H1 (cell line): ENCODE measurements at regions not wholly inside any gene's neighbourhood (a gene's known extent, or its start where the extent isn't known, plus 50 kb on each side); places are given as distances from the start of the nearest gene placed in this dataset.

ENCODE experiments used
- CTCF ChIA-PET: fragments of 300-600 bp; sonication (Branson Sonifier 250); formaldehyde crosslinking; loops from one replicate; lab custom pipeline; 2021; ENCODE audit not compliant: partially characterized antibody; lab: Charles Lee
- POLR2A ChIA-PET: fragments of 300-600 bp; sonication (Branson Sonifier 250); formaldehyde crosslinking; loops from one replicate; lab custom pipeline; 2021; ENCODE audit warnings: inconsistent platforms; ENCODE audit not compliant: partially characterized antibody; lab: Charles Lee
- DNase-seq, 2 experiments: peaks; one replicate each; pipeline versions ENCODE4 v3.0.0 to v3.0.0-alpha.2; 2010 to 2022; ENCODE audit warnings: low spot score in 2 of 2, low read depth in 1 of 2, mixed read lengths in 1 of 2
- FAIRE-seq: peaks from 2 replicates; lab custom pipeline; 2011; peaks lifted over from hg19 to GRCh38; lab: Jason Lieb, UNC
- H2AFZ ChIP-seq: 2 replicates; pipeline ENCODE4 v1.8.1; 2012; ENCODE audit warnings: low read length, inconsistent platforms
- H2AK5ac ChIP-seq: 2 replicates; pipeline ENCODE4 v1.6.1; 2013; ENCODE audit warnings: low read depth, low read length
- H2BK120ac ChIP-seq: replicated peaks from 2 replicates; pipeline ENCODE3; 2013; ENCODE audit warnings: low read depth, low read length, inconsistent platforms
- H2BK12ac ChIP-seq: 2 replicates; pipeline ENCODE4 v1.6.1; 2013; ENCODE audit warnings: low read depth, low read length
- H2BK15ac ChIP-seq: 2 replicates; pipeline ENCODE4 v1.6.1; 2013; ENCODE audit warnings: low read length
- H2BK20ac ChIP-seq: 2 replicates; pipeline ENCODE4 v1.6.1; 2013; ENCODE audit warnings: low read length
- H2BK5ac ChIP-seq: 2 replicates; pipeline ENCODE4 v1.6.1; 2013; ENCODE audit warnings: low read depth, low read length
- H3K14ac ChIP-seq: 2 replicates; pipeline ENCODE4 v1.6.1; 2013; ENCODE audit warnings: inconsistent platforms; ENCODE audit not compliant: insufficient read length
- H3K18ac ChIP-seq: 2 replicates; pipeline ENCODE4 v1.6.1; 2013; ENCODE audit warnings: low read length; ENCODE audit errors: extremely low read depth
- H3K23ac ChIP-seq: 2 replicates; pipeline ENCODE4 v1.6.1; 2013; ENCODE audit warnings: inconsistent platforms; ENCODE audit not compliant: insufficient read length
- H3K23me2 ChIP-seq: 2 replicates; pipeline ENCODE4 v1.6.1; 2013; ENCODE audit warnings: low read depth, low read length
- H3K27ac ChIP-seq: 2 replicates; pipeline ENCODE4 v1.6.1; 2011; ENCODE audit warnings: low read depth, low read length, inconsistent platforms
- H3K27me3 ChIP-seq, 4 experiments: replicated peaks in 1 of 4; 1 replicate in 1 of 4; 2 replicates in 3 of 4; pipeline versions ENCODE4 v1.6.1 to v1.8.1; 2011 to 2013; ENCODE audit warnings: low read length in 3 of 4, mild to moderate bottlenecking in 3 of 4, inconsistent platforms in 2 of 4, mixed read lengths in 2 of 4, moderate library complexity in 1 of 4; ENCODE audit not compliant: control insufficient read depth in 3 of 4, insufficient read depth in 3 of 4; ENCODE audit errors: extremely low read depth in 1 of 4
- H3K36me3 ChIP-seq, 4 experiments: 2 replicates each; pipeline versions ENCODE4 v1.6.1 to v1.8.1; 2011 to 2013; ENCODE audit warnings: mild to moderate bottlenecking in 4 of 4, low read length in 3 of 4, moderate library complexity in 2 of 4, control low read depth in 1 of 4, inconsistent platforms in 1 of 4; ENCODE audit not compliant: insufficient read depth in 4 of 4, control insufficient read depth in 2 of 4
- H3K4ac ChIP-seq: replicated peaks from 2 replicates; pipeline ENCODE3; 2013; ENCODE audit warnings: low read length, low read depth, mixed read lengths, inconsistent platforms; ENCODE audit not compliant: insufficient read length
- H3K4me1 ChIP-seq, 4 experiments: replicated peaks in 1 of 4; 1 replicate in 1 of 4; 2 replicates in 3 of 4; pipeline versions ENCODE4 v1.6.1 to v1.8.1; 2011 to 2013; ENCODE audit warnings: low read length in 3 of 4, inconsistent platforms in 2 of 4, mixed read lengths in 1 of 4; ENCODE audit not compliant: insufficient read depth in 4 of 4, control insufficient read depth in 3 of 4
- H3K4me2 ChIP-seq, 2 experiments: 2 replicates each; pipeline versions ENCODE4 v1.6.1 to v1.8.1; 2011 to 2013; ENCODE audit warnings: low read depth in 2 of 2, low read length in 2 of 2, control low read depth in 1 of 2, inconsistent platforms in 1 of 2, mild to moderate bottlenecking in 1 of 2; ENCODE audit not compliant: insufficient read depth in 1 of 2
- H3K4me3 ChIP-seq, 4 experiments: fragments of 200-600, 300-600 bp in 1 of 4; sonication (generic), shearing (Covaris generic), sonication (Bioruptor Twin) in 1 of 4; 2 replicates each; pipeline versions ENCODE4 v1.5.1 to v1.8.1; 2011 to 2016; ENCODE audit warnings: low read length in 4 of 4, low read depth in 3 of 4, control low read depth in 2 of 4, inconsistent platforms in 2 of 4, mild to moderate bottlenecking in 2 of 4, mixed read lengths in 1 of 4, moderate library complexity in 1 of 4; ENCODE audit not compliant: insufficient read depth in 2 of 4; ENCODE audit errors: extremely low read depth in 1 of 4
- H3K56ac ChIP-seq: replicated peaks from 2 replicates; pipeline ENCODE3; 2013; ENCODE audit warnings: low read depth, mild to moderate bottlenecking, mixed read lengths, low read length, inconsistent platforms; ENCODE audit not compliant: insufficient read length
- H3K79me1 ChIP-seq: 2 replicates; pipeline ENCODE4 v1.6.1; 2013; ENCODE audit warnings: low read depth, low read length, control low read depth
- H3K79me2 ChIP-seq, 2 experiments: 2 replicates each; pipeline versions ENCODE4 v1.6.1 to v1.8.1; 2012 to 2013; ENCODE audit warnings: low read length in 2 of 2, mild to moderate bottlenecking in 2 of 2, inconsistent platforms in 1 of 2; ENCODE audit not compliant: insufficient read depth in 2 of 2, control insufficient read depth in 1 of 2
- H3K9ac ChIP-seq, 4 experiments: replicated peaks in 1 of 4; 1 replicate in 1 of 4; 2 replicates in 3 of 4; pipeline versions ENCODE4 v1.6.1 to v1.8.1; 2011 to 2013; ENCODE audit warnings: low read depth in 3 of 4, low read length in 3 of 4, control low read depth in 2 of 4, mild to moderate bottlenecking in 2 of 4, moderate library complexity in 2 of 4, inconsistent platforms in 1 of 4; ENCODE audit errors: extremely low read depth in 1 of 4
- H3K9me3 ChIP-seq, 2 experiments: 2 replicates each; pipeline versions ENCODE4 v1.6.1 to v1.8.1; 2012 to 2013; ENCODE audit warnings: mild to moderate bottlenecking in 2 of 2, moderate library complexity in 2 of 2, control low read depth in 1 of 2, inconsistent platforms in 1 of 2, low read depth in 1 of 2, low read length in 1 of 2, mixed read lengths in 1 of 2; ENCODE audit not compliant: insufficient read depth in 2 of 2
- H4K20me1 ChIP-seq, 2 experiments: replicated peaks in 1 of 2; 2 replicates each; pipeline versions ENCODE3 to v1.8.1; 2011 to 2013; ENCODE audit warnings: inconsistent platforms in 2 of 2, low read length in 2 of 2, mild to moderate bottlenecking in 1 of 2; ENCODE audit not compliant: insufficient read depth in 2 of 2, control insufficient read depth in 1 of 2
- H4K5ac ChIP-seq: 2 replicates; pipeline ENCODE4 v1.6.1; 2013; ENCODE audit warnings: low read length, low read depth, mixed read lengths, inconsistent platforms; ENCODE audit not compliant: insufficient read length
- H4K8ac ChIP-seq: 2 replicates; pipeline ENCODE4 v1.8.0; 2013; ENCODE audit warnings: mild to moderate bottlenecking, moderate library complexity, low read length, inconsistent platforms; ENCODE audit not compliant: insufficient read depth; ENCODE audit errors: extremely low read depth
- H4K91ac ChIP-seq: replicated peaks from 2 replicates; pipeline ENCODE3; 2013; ENCODE audit warnings: low read length, mixed read lengths, inconsistent platforms; ENCODE audit not compliant: insufficient read length
- ATF3 ChIP-seq: IDR thresholded peaks from 2 replicates; pipeline ENCODE4 v1.6.1; 2011; ENCODE audit warnings: low read depth, mild to moderate bottlenecking, low read length; ENCODE audit not compliant: insufficient read depth
- BRCA1 ChIP-seq: IDR thresholded peaks from 2 replicates; pipeline ENCODE4 v1.6.1; 2012; ENCODE audit warnings: low read depth, low read length, improper control_type of control experiment
- CHD2 ChIP-seq: IDR thresholded peaks from 2 replicates; pipeline ENCODE4 v1.6.1; 2012; ENCODE audit warnings: low read length, improper control_type of control experiment
- CTBP2 ChIP-seq: IDR thresholded peaks from 2 replicates; pipeline ENCODE4 v1.7.0; 2011; ENCODE audit warnings: borderline replicate concordance, mild to moderate bottlenecking, moderate library complexity, mixed read lengths, low read length; ENCODE audit not compliant: insufficient read depth, insufficient read length
- E2F6 ChIP-seq: IDR thresholded peaks from 2 replicates; pipeline ENCODE4 v1.6.1; 2012; ENCODE audit warnings: inconsistent platforms
- EGR1 ChIP-seq: IDR thresholded peaks from 2 replicates; pipeline ENCODE4 v1.6.1; 2011; ENCODE audit warnings: low read depth, low read length, borderline replicate concordance
- FOSL1 ChIP-seq: IDR thresholded peaks from 2 replicates; pipeline ENCODE4 v1.6.1; 2011; ENCODE audit warnings: mild to moderate bottlenecking, low read depth, low read length, moderate library complexity; ENCODE audit not compliant: insufficient read depth
- KDM4A ChIP-seq: IDR thresholded peaks from one replicate; pipeline ENCODE4 v1.7.1; 2012; ENCODE audit warnings: low read depth, mild to moderate bottlenecking, moderate library complexity, low read length, inconsistent platforms; ENCODE audit not compliant: severe bottlenecking
- MAX ChIP-seq: IDR thresholded peaks from 2 replicates; pipeline ENCODE4 v1.6.1; 2012; ENCODE audit warnings: inconsistent platforms
- PHF8 ChIP-seq: fragments of 200-600 bp; sonication (generic); conservative IDR thresholded peaks from 2 replicates; pipeline ENCODE4 v1.7.1; 2012; ENCODE audit warnings: low read depth, mild to moderate bottlenecking, inconsistent platforms, low read length, moderate library complexity
- POU5F1 ChIP-seq: IDR thresholded peaks from 2 replicates; pipeline ENCODE4 v1.6.1; 2011; ENCODE audit warnings: low read depth, mild to moderate bottlenecking, low read length, moderate library complexity
- SIRT6 ChIP-seq: IDR thresholded peaks from one replicate; pipeline ENCODE4 v1.7.1; 2012; ENCODE audit warnings: low read length, inconsistent platforms
- SP4 ChIP-seq: IDR thresholded peaks from 2 replicates; pipeline ENCODE4 v1.6.1; 2012; ENCODE audit warnings: low read length, inconsistent platforms
- ZNF274 ChIP-seq: IDR thresholded peaks from 2 replicates; pipeline ENCODE4 v1.7.0; 2012; ENCODE audit warnings: low read length, borderline replicate concordance; ENCODE audit errors: extremely low read depth

GRCh38 chr4:116878280-116878679 is 207.1 kb downstream of the TRAM1L1 start:
- Histone ChIP-seq H3K4me1 (no peaks in the 10 kb centered on the region), H3K9ac (no peak overlapping the region), H3K27ac (no peak overlapping the region), H4K20me1 (no peaks in the 10 kb centered on the region), H2BK15ac (no peak overlapping the region), H3K79me1 (no peaks in the 10 kb centered on the region), H3K23me2 (no peaks in the 10 kb centered on the region), H3K4me3 (no peak overlapping the region), H3K79me2 (no peaks in the 10 kb centered on the region), H2BK12ac (no peak overlapping the region), H3K18ac (no peak overlapping the region), H3K4me2 (no peak overlapping the region), H2AFZ (no peak overlapping the region), H4K91ac (no peak overlapping the region), H3K27me3 (no peaks in the 10 kb centered on the region), H2AK5ac (no peak overlapping the region), H3K4ac (no peak overlapping the region), H3K14ac (no peak overlapping the region), H2BK120ac (no peak overlapping the region), H4K8ac (no peak overlapping the region), H3K9me3 (no peaks in the 10 kb centered on the region), H3K36me3 (no peaks in the 10 kb centered on the region), H3K56ac (no peak overlapping the region), H2BK20ac (no peak overlapping the region), H2BK5ac (no peak overlapping the region), H3K23ac (no peak overlapping the region), H4K5ac (no peak overlapping the region)
- DNase-seq (no peak), FAIRE-seq (no peak)
- ChIA-PET POLR2A (no interaction called here), CTCF (no interaction called here)
- no peak for TF ChIP-seq EGR1
- no peak for TF ChIP-seq POU5F1
- no peak for TF ChIP-seq FOSL1
- TF ChIP-seq E2F6 = no peak
- TF ChIP-seq MAX = no peak
- no peak for TF ChIP-seq ZNF274
- TF ChIP-seq PHF8 = no peak
- TF ChIP-seq ATF3 = no peak
- TF ChIP-seq SIRT6 = no peak
- TF ChIP-seq SP4 = no peak
- TF ChIP-seq CTBP2 = no peak
- no peak for TF ChIP-seq CHD2
- TF ChIP-seq KDM4A = no peak
- TF ChIP-seq BRCA1 = no peak
